SJCRH30 (cell line): ENCODE measurements at regions not wholly inside any gene's neighbourhood (a gene's known extent, or its start where the extent isn't known, plus 50 kb on each side); places are given as distances from the start of the nearest gene placed in this dataset.
A peak's percentile ranks its signal among the peaks of the same experiment; 100 is the strongest.
"Not testable (repeated sequence)": the region's sequence is repeated elsewhere in the genome, so short reads cannot be mapped to it uniquely, and the experiment has no call there.

ENCODE experiments used
- DNase-seq, 2 experiments: peaks; one replicate each; pipeline ENCODE4 v3.0.0-alpha.2; 2015 to 2020
- H3K27ac ChIP-seq: fragments of 250-450 bp; sonication (Bioruptor Pico); 2 replicates; pipeline ENCODE4 v1.5.1; 2020; ENCODE audit warnings: mild to moderate bottlenecking, moderate library complexity
- H3K27me3 ChIP-seq: fragments of 250-450 bp; sonication (Bioruptor Pico); 2 replicates; pipeline ENCODE4 v1.5.1; 2020; ENCODE audit warnings: mild to moderate bottlenecking, moderate library complexity
- H3K36me3 ChIP-seq: fragments of 250-450 bp; sonication (Bioruptor Pico); 2 replicates; pipeline ENCODE4 v1.5.1; 2020; ENCODE audit warnings: mild to moderate bottlenecking, moderate library complexity
- H3K4me1 ChIP-seq: fragments of 250-450 bp; sonication (Bioruptor Pico); 2 replicates; pipeline ENCODE4 v1.5.1; 2020; ENCODE audit warnings: mild to moderate bottlenecking, moderate library complexity
- H3K4me3 ChIP-seq: fragments of 250-450 bp; sonication (Bioruptor Pico); 2 replicates; pipeline ENCODE4 v1.5.1; 2020; ENCODE audit warnings: mild to moderate bottlenecking, moderate library complexity
- H3K9me3 ChIP-seq: fragments of 250-450 bp; sonication (Bioruptor Pico); replicated peaks from 2 replicates; pipeline ENCODE4 v1.5.1; 2020; ENCODE audit warnings: mild to moderate bottlenecking, moderate library complexity

DNA sequence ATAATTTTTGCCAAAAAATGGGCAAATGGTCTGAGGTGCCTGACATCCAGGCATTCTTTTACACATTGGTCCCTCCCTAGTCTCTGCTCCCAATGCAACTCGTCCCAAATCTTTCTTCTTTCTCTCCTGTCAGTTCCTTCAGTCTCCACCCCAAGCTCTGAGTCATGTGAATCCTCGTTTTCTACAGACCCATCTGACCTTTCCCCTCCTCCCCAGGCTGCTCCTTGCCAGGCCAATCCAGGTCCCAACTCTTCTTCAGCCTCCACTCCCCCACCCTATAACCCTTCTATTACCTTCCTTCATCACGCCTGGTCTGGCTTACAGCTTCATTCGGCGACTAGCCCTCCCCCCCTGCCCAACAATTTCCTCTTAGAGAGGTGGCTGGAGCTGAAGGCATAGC lies 55.3 kb downstream of the BBS10 start:
- not testable (repeated sequence) for DNase-seq, H3K4me3 ChIP-seq, H3K27me3 ChIP-seq, H3K27ac ChIP-seq, H3K9me3 ChIP-seq, H3K36me3 ChIP-seq
- H3K4me1 ChIP-seq, result peaks cover 12% of the 10 kb centered on the region

DNA sequence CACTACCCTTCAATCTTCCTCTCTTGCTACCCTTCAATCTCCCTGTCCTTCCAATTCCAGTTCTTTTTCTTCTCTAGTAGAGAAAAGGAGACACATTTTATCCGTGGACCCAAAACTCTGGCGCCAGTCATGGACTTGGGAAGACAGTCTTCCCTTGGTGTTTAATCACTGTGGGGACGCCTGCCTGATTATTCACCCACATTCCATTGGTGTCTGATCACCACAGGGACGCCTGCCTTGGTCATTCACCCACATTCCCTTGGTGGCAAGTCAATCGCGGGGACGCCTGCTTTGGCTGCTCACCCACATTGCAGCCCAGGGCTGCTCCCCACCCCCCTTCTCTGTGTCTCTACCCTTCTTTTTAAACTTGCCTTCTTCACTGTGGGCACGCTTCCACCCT lies 55.9 kb downstream of the BBS10 start:
- not testable (repeated sequence) for H3K4me3 ChIP-seq, H3K9me3 ChIP-seq, H3K36me3 ChIP-seq, H3K27me3 ChIP-seq
- Histone ChIP-seq H3K4me1 (peaks cover 13% of the 10 kb centered on the region), H3K27ac (peak overlapping the region; percentile 36)
- DNase-seq, result peak in 1 of 2 experiments; percentile 30

DNA sequence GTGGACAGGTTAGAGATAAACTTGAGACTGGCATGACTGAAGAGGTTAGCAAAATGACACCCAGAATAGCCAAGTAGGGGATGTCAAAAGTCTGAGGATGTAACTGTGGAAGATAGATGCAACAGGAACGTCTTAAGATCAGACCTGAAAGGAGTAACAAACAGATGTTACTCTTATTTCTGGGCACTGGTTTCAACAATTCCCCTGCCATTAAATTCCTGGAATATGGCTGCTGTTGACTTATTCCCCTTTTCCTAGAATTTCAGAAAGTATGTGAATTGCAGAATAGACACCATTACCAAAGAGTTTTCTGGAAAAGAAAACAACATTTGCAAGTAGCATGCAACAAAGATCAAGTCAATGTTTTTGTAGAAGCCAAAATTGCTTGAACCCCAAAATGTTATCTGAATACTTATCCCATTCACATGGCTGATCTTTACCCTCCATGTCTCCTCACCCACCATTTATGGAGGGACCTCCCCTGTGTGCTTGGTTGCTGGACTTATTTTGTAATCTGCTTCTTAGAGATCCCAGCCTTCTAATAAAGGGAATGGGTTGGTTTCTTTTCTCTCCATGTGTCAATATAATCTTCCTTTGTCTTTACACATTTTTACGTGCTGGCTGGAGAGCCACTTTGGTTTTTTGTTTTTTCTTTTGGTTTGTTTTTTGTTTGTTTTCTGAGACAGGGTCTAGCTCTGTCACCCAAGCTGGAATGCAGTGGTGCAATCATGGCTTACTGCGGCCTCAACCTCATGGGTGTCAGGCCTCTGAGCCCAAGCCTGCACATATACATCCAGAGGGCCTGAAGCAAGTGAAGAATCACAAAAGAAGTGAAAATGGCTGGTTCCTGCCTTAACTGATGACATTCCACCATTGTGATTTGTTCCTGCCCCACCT lies 57.0 kb downstream of the BBS10 start:
- Histone ChIP-seq H3K36me3 (no peaks in the 10 kb centered on the region), H3K4me3 (no peak overlapping the region), H3K4me1 (peaks cover 13% of the 10 kb centered on the region), H3K27ac (no peak overlapping the region), H3K27me3 (no peaks in the 10 kb centered on the region), H3K9me3 (no peaks in the 10 kb centered on the region)
- no peak for DNase-seq

DNA sequence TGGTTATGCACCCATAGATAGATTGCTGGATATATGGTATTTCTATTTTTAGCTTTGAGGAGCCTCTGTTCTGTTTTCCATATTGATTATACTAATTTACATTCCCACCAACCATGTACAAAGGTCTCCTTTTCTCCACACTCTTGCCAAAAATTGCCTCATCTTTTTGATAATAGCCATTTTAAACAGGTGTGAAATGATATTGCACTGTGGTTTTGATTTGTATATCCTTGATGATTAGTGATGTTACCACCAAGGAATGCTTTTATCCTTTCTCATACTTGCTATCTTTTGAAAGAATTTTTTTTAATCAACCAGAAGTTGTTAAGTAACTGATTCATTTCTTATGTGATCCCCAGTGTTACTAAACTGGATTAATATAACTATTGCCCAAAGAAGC lies 60.0 kb downstream of the BBS10 start:
- no peak for DNase-seq
- H3K36me3 ChIP-seq, result no peaks in the 10 kb centered on the region

DNA sequence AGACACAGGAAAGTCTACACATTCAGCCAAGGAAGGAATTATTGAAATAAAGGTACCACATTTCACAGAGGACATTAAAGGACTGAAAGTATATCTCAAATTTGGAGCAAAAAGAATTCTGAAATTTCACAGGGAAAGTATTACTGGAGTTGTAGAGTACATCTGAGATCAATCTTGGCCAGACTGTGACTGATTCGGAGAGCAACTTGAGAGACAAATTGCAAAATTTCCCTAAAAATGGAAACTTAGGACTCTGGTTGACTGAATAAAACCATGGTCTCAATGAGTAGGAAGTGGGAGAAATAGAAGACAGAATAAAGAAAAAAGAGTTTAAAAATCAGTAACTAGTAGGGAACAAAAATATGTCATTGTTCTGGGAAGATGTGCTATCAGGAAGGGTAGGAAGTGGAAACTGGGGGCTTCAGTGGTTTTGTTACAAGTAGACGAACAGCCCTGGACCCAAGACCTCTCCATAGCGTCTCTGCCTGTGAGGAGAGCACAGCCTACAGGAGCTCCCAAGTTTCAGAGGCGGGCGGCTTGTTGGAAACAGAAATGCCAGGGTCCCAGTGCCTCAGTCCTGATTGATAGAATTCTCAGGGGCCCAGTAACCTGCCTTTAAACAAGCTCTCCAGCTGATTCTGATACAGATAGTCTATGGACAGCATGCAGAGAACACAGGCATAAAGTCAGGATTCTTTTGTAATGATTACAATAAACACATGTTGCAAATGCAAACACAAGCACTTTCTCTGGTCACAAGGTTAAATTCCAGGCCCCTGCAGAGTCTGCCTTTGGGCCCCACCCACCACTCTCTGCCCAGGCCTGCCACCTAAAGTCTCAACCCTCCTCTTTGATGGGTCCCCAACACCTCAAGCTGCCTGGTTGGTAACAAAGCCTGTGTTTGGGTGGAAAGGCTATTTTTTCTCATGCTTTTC lies 63.1 kb downstream of the BBS10 start:
- H3K9me3 ChIP-seq, result no peaks in the 10 kb centered on the region
- peaks cover 19% of the 10 kb centered on the region for H3K4me1 ChIP-seq
- DNase-seq, result no peak
- no peak overlapping the region for H3K27ac ChIP-seq
- no peak overlapping the region for H3K4me3 ChIP-seq
- H3K27me3 ChIP-seq, result no peaks in the 10 kb centered on the region
- no peaks in the 10 kb centered on the region for H3K36me3 ChIP-seq

More for the DNA sequence above, 60.0 kb downstream of the BBS10 start:
- Histone ChIP-seq H3K27ac (0 out of 2 replicates have a peak overlapping the region, but pooled peaks have one; percentile 14), H3K4me3 (no peak overlapping the region), H3K4me1 (peaks cover 21% of the 10 kb centered on the region), H3K9me3 (no peaks in the 10 kb centered on the region), H3K27me3 (no peaks in the 10 kb centered on the region)

DNA sequence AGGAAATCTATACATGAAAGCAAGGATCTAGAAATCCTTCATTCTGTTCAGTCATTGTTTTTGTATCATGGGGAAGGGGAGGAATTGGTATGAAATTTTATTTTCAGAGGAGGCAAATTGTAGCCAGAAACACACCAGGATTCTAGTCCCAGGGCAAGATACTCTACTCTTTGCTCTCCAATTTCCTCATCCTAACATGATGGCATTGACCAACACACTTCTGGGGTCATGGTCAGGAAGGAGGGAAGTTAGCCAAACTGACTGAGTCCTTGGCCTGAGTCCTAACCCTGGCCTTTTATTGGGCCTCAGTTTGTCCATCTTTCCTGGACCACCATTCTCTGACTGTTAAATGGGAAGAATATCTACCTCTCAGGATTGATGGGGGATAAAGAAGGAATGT lies 65.5 kb downstream of the BBS10 start:
- H3K9me3 ChIP-seq, result no peaks in the 10 kb centered on the region
- no peak overlapping the region for H3K27ac ChIP-seq
- peaks cover 26% of the 10 kb centered on the region for H3K4me1 ChIP-seq
- H3K27me3 ChIP-seq, result no peaks in the 10 kb centered on the region
- no peak overlapping the region for H3K4me3 ChIP-seq
- DNase-seq, result no peak
- no peaks in the 10 kb centered on the region for H3K36me3 ChIP-seq

DNA sequence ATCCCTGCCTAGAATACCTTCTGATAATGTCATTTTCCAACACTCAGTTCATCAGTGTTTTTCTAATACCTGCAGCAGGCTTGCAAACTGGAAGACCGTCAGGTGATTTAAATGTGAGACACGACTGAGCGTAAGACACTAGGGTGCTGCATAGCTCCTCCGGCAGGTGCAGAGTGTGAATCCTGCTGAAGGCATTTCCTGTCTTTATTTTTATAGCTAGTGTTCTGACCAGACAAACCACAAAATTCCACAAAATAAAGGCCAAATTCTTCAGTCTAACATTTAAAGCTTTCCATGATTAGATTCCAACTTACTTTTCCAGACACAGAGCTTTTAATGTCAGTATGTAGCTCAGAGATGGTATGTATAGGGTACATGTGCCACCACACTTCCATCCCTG lies 70.7 kb downstream of the BBS10 start:
- no peaks in the 10 kb centered on the region for H3K27me3 ChIP-seq
- H3K36me3 ChIP-seq, result no peaks in the 10 kb centered on the region
- H3K9me3 ChIP-seq, result no peaks in the 10 kb centered on the region
- peaks cover 39% of the 10 kb centered on the region for H3K4me1 ChIP-seq
- peak; percentile 42 to 46 for DNase-seq
- H3K27ac ChIP-seq, result peak overlapping the region; percentile 89
- no peak overlapping the region for H3K4me3 ChIP-seq

DNA sequence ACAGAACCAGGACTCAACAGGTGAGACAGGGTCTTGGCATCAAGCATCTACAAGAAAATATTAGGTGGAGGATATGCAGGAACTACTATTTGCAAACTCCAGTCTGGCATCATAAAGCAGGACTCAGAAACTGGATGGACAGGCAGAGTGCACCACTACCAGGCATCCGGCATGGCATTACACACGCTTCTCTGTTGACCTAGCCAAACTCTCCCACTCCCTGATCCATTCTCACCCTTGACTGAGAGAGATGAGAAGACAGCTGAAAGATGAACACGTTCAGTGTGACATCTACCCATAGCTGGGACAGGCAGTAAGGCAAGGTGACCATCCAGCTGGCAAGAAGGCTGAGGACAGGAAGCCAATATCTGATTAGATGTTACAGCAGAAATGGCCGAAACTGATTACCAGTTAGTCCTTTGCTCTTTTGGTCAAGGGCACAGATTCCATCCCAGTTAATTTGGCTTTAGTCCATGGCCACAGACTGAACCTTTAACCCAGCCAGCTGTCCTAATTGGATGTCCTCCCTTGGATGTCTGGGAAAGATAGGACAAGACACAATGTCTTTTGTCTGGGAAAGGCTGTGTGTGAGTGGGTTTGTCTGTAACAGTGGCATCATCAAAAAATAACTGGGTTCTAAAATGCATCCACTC lies 71.6 kb downstream of the BBS10 start:
- no peaks in the 10 kb centered on the region for H3K9me3 ChIP-seq
- no peak overlapping the region for H3K4me3 ChIP-seq
- no peaks in the 10 kb centered on the region for H3K36me3 ChIP-seq
- H3K27me3 ChIP-seq, result no peaks in the 10 kb centered on the region
- peaks cover 39% of the 10 kb centered on the region for H3K4me1 ChIP-seq
- peak overlapping the region; percentile 89 for H3K27ac ChIP-seq
- peak; percentile 46 to 64 for DNase-seq

DNA sequence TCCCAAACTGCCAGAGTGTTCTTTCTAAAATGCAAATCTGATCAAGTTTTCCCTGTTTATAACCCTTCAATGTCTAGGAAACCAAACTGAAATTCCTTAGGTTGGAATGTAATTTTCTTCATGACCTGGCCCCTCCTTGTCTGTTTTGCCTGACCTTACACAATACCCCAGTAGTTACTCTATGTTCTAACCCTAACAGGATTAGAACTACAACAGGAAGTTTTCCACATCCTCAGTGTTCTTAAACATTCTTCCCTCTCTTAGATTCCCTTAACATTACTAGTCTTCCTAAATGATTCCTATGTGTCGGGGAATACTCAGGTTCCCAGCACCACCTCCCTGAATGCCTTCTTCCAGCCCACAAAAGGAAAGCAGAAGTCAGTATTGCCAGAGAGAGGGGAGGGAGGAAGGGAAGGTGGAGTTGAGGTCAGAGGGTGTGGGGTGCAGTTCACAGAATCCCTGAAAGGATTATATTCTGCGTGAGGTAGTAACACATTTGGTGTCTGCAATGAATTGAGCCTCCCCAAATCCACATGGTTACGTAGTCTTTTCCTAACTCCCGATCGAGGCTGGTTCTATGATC lies 72.6 kb downstream of the BBS10 start:
- no peaks in the 10 kb centered on the region for H3K9me3 ChIP-seq
- H3K27me3 ChIP-seq, result no peaks in the 10 kb centered on the region
- peak overlapping the region; percentile 89; the same call in 1 of the 2 replicates for H3K27ac ChIP-seq
- no peak for DNase-seq
- H3K4me3 ChIP-seq, result no peak overlapping the region
- peaks cover 39% of the 10 kb centered on the region for H3K4me1 ChIP-seq
- H3K36me3 ChIP-seq, result no peaks in the 10 kb centered on the region

DNA sequence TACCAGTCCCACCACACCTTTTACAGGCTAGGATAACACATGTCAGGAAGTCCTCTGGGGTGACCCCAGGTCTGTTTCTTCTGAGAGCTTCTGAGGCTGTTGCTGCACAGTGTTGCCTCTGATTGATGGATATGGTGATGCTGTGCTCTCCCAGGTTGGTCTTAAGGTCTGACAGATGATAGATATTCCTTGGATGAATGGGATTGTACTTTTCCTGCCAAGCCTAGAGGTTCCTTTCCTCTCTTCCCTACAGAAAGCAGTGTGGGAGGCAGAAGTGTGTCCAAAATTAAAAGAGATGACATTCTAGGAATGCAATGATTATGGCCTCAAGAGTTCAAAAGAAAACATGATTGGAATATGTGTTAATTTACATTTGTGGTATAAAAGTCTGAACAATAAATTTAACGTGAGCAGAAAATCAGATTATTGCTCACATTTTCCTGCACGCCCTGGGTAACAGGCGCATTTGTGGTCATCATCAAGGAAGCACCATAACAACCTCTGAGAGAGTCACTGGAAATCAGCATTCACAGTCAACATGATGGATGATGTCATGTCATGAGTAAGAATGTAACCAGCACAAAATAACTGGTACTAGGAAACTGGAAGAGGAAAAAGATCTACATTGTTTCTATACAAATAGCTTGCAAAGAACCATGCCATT lies 73.7 kb downstream of the BBS10 start:
- no peak for DNase-seq
- no peaks in the 10 kb centered on the region for H3K9me3 ChIP-seq
- H3K4me3 ChIP-seq, result no peak overlapping the region
- no peak overlapping the region for H3K27ac ChIP-seq
- peaks cover 39% of the 10 kb centered on the region for H3K4me1 ChIP-seq
- H3K36me3 ChIP-seq, result no peaks in the 10 kb centered on the region
- no peaks in the 10 kb centered on the region for H3K27me3 ChIP-seq

DNA sequence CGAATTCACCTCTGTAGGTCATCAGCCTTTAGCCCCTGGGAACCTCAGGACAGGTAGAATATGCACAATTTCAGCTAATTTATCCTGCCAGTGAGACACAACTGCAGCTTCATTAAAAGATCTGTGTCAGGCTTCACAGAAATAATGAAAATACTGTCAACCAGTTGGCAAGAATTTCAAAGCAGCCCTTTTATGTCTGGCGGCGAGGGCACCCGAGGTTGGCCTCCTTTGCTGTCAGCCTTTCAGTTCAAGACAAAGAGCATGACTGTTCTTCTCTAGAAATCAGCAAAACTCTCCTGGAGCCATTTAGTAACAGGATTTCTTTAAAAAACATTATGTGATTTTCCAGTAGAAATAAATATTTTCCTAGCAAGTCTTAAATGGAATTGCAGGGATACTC lies 75.9 kb downstream of the BBS10 start:
- no peaks in the 10 kb centered on the region for H3K27me3 ChIP-seq
- no peak for DNase-seq
- no peaks in the 10 kb centered on the region for H3K36me3 ChIP-seq
- no peak overlapping the region for H3K4me3 ChIP-seq
- H3K27ac ChIP-seq, result no peak overlapping the region
- no peaks in the 10 kb centered on the region for H3K9me3 ChIP-seq
- peaks cover 20% of the 10 kb centered on the region for H3K4me1 ChIP-seq

DNA sequence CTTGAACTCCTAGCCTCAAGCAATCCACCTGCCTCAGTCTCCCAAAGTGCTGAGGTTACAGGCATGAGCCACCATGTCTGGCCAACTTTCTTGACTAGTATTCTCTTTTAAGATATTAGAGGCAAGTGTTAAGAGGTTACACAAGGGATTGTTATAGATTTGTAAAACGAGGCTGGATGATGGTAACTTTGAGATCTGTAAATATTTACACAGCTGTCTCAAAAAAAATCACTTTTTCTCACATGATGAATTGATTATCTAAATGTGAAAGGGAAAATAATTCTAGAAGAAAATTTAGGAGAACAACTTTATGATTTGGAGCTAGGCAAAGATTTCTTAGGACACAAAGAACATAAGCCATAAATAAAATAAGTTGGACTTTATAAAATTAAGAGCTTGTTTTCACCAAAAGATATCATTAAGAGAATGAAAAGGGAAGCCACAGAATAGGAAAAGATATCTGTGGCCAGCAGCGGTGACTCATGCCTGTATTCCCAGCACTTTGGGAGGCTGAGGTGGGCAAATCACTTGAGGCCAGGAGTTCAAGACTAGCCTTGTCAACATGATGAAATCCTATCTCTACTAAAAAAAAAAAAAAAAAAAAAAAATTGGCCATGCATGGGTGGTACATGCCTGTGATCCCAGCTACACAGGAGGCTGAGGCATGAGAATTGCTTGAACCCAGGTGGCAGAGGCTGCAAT lies 77.4 kb downstream of the BBS10 start:
- H3K4me1 ChIP-seq, result peaks cover 20% of the 10 kb centered on the region
- DNase-seq, result no peak

DNA sequence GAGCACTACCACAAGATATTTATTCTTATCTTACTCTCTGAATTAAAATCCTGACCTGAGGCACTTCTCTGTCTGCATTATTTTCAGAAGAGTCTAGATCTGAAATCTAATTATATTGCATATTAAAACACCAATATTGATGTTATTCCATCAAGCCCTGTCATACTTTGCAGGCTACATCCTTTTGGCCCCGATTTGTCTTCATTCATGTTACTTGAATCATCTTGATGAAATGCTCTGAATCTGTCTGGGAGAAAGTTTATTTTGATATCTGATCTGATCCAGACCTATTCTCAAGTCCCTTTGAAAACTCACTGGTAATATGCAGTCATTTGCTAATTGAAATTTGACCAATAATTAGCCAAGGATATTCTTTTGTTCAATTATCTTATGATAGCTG lies 79.9 kb downstream of the BBS10 start:
- Histone ChIP-seq H3K36me3 (no peaks in the 10 kb centered on the region), H3K9me3 (no peaks in the 10 kb centered on the region), H3K27me3 (no peaks in the 10 kb centered on the region), H3K27ac (no peak overlapping the region), H3K4me1 (peaks cover 20% of the 10 kb centered on the region), H3K4me3 (no peak overlapping the region)
- no peak for DNase-seq

More for the DNA sequence above, 77.4 kb downstream of the BBS10 start:
- Histone ChIP-seq H3K27me3 (no peaks in the 10 kb centered on the region), H3K36me3 (no peaks in the 10 kb centered on the region), H3K27ac (no peak overlapping the region), H3K4me3 (no peak overlapping the region), H3K9me3 (no peaks in the 10 kb centered on the region)
